ENCODE measurements at regions not wholly inside any gene's neighbourhood (a gene's known extent, or its start where the extent isn't known, plus 50 kb on each side); places are given as distances from the start of the nearest gene placed in this dataset.

- Histone ChIP-seq H3K4me1 (no peaks in the 10 kb centered on the region), H3K4me3 (no peak overlapping the region), H3K27me3 (no peaks in the 10 kb centered on the region; the same call in none of the 2 replicates), H3K27ac (no peak overlapping the region), H3K36me3 (no peaks in the 10 kb centered on the region), H3K9me3 (replicated peaks) (no peaks in the 10 kb centered on the region)
- DNase-seq: no peak
These were observed 112.6 kb upstream of the SPTLC3 start for GRCh38 chr20:12896180-12896579.

- H3K27me3 ChIP-seq: no peaks in the 10 kb centered on the region
- no peak for DNase-seq
- H3K36me3 ChIP-seq: no peaks in the 10 kb centered on the region
- no peak overlapping the region for H3K27ac ChIP-seq
- H3K9me3 ChIP-seq (replicated peaks): no peaks in the 10 kb centered on the region
- H3K4me3 ChIP-seq: no peak overlapping the region
- no peaks in the 10 kb centered on the region for H3K4me1 ChIP-seq
These were observed 105.8 kb upstream of the SPTLC3 start for GRCh38 chr20:12902992-12903391.

DNA sequence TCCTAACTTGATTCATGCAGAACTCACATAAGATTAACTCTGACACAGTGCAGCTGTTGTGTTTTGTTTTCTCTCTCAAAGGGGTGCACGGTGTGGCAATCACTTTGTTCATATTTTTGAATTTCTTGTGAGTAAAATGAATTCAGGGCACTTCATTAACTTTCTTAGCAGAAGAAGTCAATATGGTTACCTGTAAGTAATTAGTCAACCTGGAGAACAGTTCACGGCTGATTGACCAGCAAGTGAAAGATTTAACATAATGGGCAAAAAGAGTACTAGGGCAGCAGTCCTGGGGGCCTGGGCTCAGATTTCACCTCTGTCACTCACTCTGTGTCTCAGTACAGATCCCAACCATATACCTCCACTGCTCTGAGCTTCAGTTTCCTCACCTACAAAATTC, 102.4 kb upstream of the SPTLC3 start:
- Histone ChIP-seq H3K4me1 (no peaks in the 10 kb centered on the region), H3K36me3 (no peaks in the 10 kb centered on the region), H3K9me3 (replicated peaks) (no peaks in the 10 kb centered on the region), H3K27ac (no peak overlapping the region), H3K27me3 (no peaks in the 10 kb centered on the region), H3K4me3 (no peak overlapping the region)
- DNase-seq: no peak

DNA sequence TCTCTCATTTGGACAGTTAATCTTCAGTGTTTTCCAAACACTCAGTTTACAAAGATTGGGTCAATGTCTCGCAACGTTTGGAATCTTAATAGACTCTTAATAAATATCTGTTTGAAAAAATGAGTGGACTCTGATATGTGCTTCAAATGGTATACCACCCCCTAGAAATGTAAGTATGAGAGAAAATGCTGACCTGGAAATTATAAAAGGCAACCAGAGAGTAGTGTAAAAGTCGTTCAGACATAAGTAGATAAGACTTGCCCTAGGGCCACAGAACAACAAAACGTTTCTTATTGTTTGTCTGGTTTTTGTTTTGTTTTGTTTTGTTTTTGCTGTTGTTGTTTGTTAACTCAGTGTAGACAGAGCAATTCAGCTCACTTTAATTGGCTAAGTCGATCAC, 97.4 kb upstream of the SPTLC3 start:
- Histone ChIP-seq H3K36me3 (no peaks in the 10 kb centered on the region), H3K9me3 (replicated peaks) (no peaks in the 10 kb centered on the region), H3K27ac (no peak overlapping the region), H3K27me3 (no peaks in the 10 kb centered on the region), H3K4me1 (no peaks in the 10 kb centered on the region), H3K4me3 (no peak overlapping the region)
- DNase-seq: no peak

GRCh38 chr20:12913781-12914443, 94.9 kb upstream of the SPTLC3 start:
- Histone ChIP-seq H3K4me3 (no peak overlapping the region), H3K9me3 (replicated peaks) (no peaks in the 10 kb centered on the region), H3K36me3 (no peaks in the 10 kb centered on the region), H3K27ac (no peak overlapping the region), H3K27me3 (no peaks in the 10 kb centered on the region), H3K4me1 (no peaks in the 10 kb centered on the region)
- no peak for DNase-seq

- DNase-seq: no peak
- Histone ChIP-seq H3K27ac (no peak overlapping the region), H3K9me3 (replicated peaks) (no peaks in the 10 kb centered on the region), H3K27me3 (no peaks in the 10 kb centered on the region), H3K4me3 (no peak overlapping the region), H3K4me1 (no peaks in the 10 kb centered on the region), H3K36me3 (no peaks in the 10 kb centered on the region)
These were observed 94.0 kb upstream of the SPTLC3 start for GRCh38 chr20:12914804-12915203.

GRCh38 chr20:12916699-12917098, 92.1 kb upstream of the SPTLC3 start:
- DNase-seq: no peak
- Histone ChIP-seq H3K4me1 (no peaks in the 10 kb centered on the region), H3K4me3 (no peak overlapping the region), H3K27ac (no peak overlapping the region), H3K36me3 (no peaks in the 10 kb centered on the region), H3K9me3 (replicated peaks) (no peaks in the 10 kb centered on the region), H3K27me3 (no peaks in the 10 kb centered on the region)

DNA sequence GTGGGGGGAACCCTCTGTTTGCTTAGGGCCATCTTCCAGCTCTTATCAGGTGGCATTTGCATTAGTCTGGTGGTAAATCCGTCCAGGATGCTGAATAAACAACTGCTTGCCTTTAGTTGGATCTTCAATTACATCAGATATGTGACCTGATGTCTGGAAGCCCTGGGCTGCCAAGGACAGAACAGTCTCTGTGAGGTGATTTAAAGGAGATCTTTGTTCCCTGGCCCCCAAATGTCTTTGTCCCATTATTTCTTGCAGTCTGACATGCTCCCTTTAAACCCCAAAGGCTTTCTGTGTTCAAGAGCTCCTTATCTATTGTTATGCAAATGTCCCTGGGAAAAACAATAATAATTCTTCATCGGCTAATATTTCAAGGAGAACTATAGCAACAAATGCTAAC, 84.6 kb upstream of the SPTLC3 start:
- no peaks in the 10 kb centered on the region for H3K36me3 ChIP-seq
- no peaks in the 10 kb centered on the region for H3K9me3 ChIP-seq (replicated peaks)
- H3K4me3 ChIP-seq: no peak overlapping the region
- H3K27me3 ChIP-seq: no peaks in the 10 kb centered on the region
- peaks cover 9% of the 10 kb centered on the region for H3K4me1 ChIP-seq
- no peak overlapping the region for H3K27ac ChIP-seq
- DNase-seq: no peak

GRCh38 chr20:12925210-12925755, 83.5 kb upstream of the SPTLC3 start:
- DNase-seq: peak; percentile 66 to 82
- H3K27ac ChIP-seq: no peak overlapping the region
- H3K9me3 ChIP-seq (replicated peaks): no peaks in the 10 kb centered on the region
- no peaks in the 10 kb centered on the region for H3K36me3 ChIP-seq
- no peak overlapping the region for H3K4me3 ChIP-seq
- peaks cover 11% of the 10 kb centered on the region for H3K4me1 ChIP-seq
- H3K27me3 ChIP-seq: no peaks in the 10 kb centered on the region

DNA sequence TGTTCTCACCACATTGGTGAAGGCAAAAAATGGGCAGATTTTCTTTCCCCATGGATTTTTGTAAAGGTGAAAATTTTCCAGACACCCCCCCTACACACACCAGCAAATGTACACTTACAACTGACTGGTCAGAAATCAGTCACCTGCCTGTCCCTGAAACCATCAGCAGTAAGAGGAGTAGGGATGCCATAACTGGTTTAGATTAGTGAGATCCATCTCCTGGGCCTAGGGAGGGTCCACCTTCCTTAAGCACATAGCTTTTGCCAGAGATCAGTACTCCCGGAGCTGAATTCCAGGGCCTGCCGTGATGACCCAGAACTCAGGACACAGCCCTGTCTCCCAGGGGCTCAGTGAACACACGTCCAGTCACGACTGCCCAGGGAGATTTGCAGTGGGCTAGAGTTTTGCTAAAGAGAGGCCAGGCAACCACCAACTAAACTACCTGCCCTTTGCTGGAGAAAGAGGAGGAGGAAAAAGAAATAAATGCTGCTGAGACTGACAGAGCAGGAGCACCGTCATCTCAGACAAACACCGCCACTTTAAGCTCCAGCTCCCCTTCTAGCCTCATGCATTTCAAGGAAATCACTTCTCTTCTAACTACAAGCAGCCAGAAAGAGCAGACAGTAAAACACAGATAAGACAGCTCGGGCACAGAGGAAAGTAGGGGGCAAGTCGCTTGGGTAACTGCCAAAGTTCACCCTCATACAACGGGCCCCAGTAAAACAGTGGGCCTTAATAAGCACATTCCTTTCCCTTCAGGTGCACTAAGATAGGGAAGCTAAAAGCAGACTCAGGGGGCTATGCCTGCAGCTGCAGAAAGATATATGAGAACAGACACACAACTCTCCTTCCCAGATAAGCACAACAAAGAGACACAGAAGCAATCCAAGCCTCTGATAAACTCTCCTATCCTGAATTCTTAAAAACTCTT, 82.6 kb upstream of the SPTLC3 start:
- no peak for DNase-seq
- no peaks in the 10 kb centered on the region for H3K9me3 ChIP-seq (replicated peaks)
- no peaks in the 10 kb centered on the region for H3K36me3 ChIP-seq
- H3K4me1 ChIP-seq: peaks cover 11% of the 10 kb centered on the region
- H3K27ac ChIP-seq: no peak overlapping the region
- H3K27me3 ChIP-seq: no peaks in the 10 kb centered on the region
- no peak overlapping the region for H3K4me3 ChIP-seq

DNA sequence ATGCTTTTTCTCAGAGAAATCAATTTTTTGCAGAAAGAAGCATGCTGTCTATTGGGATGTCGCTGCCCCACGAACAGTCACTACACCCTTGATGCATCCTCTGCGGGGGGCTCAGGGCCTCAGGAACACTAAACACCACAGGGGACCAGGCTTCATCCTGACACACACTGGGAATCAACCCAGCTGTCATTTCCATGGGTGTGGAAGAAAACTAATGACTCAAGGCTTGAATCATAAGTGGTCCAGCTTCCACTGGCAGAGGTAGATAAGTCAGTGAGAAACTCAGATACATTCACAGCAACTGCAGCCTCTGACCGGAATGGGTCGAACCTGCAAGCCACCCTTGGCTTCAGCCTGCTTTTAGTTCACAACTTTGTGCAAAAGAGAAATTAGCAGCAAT, 81.3 kb upstream of the SPTLC3 start:
- no peak overlapping the region for H3K27ac ChIP-seq

GRCh38 chr20:12928358-12928754, 80.4 kb upstream of the SPTLC3 start:
- no peak for DNase-seq
- Histone ChIP-seq H3K27ac (peak overlapping the region; percentile 53), H3K4me3 (no peak overlapping the region), H3K4me1 (peaks cover 11% of the 10 kb centered on the region), H3K9me3 (replicated peaks) (no peaks in the 10 kb centered on the region), H3K36me3 (no peaks in the 10 kb centered on the region), H3K27me3 (no peaks in the 10 kb centered on the region)

More for the DNA sequence above, 81.3 kb upstream of the SPTLC3 start:
- Histone ChIP-seq H3K36me3 (no peaks in the 10 kb centered on the region), H3K27me3 (no peaks in the 10 kb centered on the region), H3K9me3 (replicated peaks) (no peaks in the 10 kb centered on the region), H3K4me3 (no peak overlapping the region), H3K4me1 (peaks cover 11% of the 10 kb centered on the region)
- peak in 1 of 2 experiments; percentile 9 for DNase-seq

DNA sequence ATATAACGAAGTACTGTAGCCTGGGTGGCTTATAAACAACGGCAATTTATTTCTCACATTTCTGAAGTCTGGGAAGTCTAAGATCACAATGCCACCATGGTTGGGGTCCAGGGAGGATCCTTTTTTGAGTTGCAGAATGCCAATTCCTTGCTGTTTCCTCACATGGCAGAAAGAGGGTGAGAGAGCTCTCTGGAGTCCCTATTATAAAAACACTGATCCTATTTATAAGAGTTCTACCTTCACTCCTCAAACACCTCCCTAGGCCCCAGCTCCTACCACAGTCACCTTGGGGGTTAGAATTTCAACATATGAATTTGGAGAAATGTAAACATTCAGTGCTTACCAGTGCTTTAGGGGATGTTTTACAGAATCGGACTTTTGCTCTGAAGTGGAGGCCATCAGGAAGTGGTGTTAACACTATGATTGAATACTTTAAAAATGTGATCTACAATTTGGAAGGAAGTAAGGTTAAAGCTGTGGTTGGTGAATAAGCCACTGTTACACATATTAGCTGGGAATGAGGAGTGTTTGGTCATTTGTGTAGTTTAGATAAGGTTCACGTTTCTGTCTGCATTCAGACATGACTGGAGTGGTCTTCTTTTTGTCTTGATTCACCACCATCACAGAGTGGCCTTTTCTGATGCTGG, 79.9 kb upstream of the SPTLC3 start:
- peaks cover 11% of the 10 kb centered on the region for H3K4me1 ChIP-seq
- no peaks in the 10 kb centered on the region for H3K9me3 ChIP-seq (replicated peaks)
- no peaks in the 10 kb centered on the region for H3K36me3 ChIP-seq
- no peaks in the 10 kb centered on the region for H3K27me3 ChIP-seq
- H3K27ac ChIP-seq: peak overlapping the region; percentile 53
- H3K4me3 ChIP-seq: no peak overlapping the region
- DNase-seq: peak in 1 of 2 experiments; percentile 37

DNA sequence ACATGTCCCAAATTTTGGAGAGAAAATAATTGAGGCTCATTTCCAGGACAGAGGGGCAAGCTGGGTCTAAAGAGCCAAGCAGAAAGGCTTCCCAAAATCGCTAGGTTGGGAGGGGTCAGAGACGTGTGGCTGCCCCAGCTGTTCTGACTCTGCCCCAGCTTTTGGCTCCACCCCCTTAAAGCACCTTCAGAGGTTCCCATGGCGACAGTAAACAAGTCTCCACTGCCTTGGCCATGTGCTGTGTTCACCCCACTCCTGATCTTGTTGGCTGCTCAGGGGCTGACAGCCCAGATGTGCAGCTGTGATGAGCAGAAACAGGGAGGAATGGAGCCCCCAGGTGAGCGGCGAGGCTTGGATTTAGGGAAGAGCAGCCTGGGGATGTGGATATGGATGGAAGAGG, 72.8 kb upstream of the SPTLC3 start:
- peak; percentile 15 to 31 for DNase-seq
- no peaks in the 10 kb centered on the region for H3K4me1 ChIP-seq
- H3K36me3 ChIP-seq: no peaks in the 10 kb centered on the region
- no peak overlapping the region for H3K4me3 ChIP-seq
- no peak overlapping the region for H3K27ac ChIP-seq
- no peaks in the 10 kb centered on the region for H3K27me3 ChIP-seq
- no peaks in the 10 kb centered on the region for H3K9me3 ChIP-seq (replicated peaks)

GRCh38 chr20:12936524-12936923, 72.2 kb upstream of the SPTLC3 start:
- Histone ChIP-seq H3K27ac (no peak overlapping the region), H3K9me3 (replicated peaks) (no peaks in the 10 kb centered on the region), H3K4me1 (no peaks in the 10 kb centered on the region), H3K4me3 (no peak overlapping the region), H3K27me3 (no peaks in the 10 kb centered on the region), H3K36me3 (no peaks in the 10 kb centered on the region)
- no peak for DNase-seq

Data from SJCRH30 (cell line).